H9 (cell line): ENCODE measurements at regions not wholly inside any gene's neighbourhood (a gene's known extent, or its start where the extent isn't known, plus 50 kb on each side); places are given as distances from the start of the nearest gene placed in this dataset.

Source experiments
- DNase-seq: peaks from one replicate; pipeline ENCODE4 v3.0.0-alpha.2; 2017
- H2AFZ ChIP-seq: one replicate; pipeline ENCODE4 v1.6.1; 2013; ENCODE audit warnings: mild to moderate bottlenecking, low read length, control low read depth, moderate library complexity
- H2AK5ac ChIP-seq: 2 replicates; pipeline ENCODE4 v1.6.1; 2013; ENCODE audit warnings: low read length, control low read depth, mixed read lengths; ENCODE audit not compliant: insufficient read length
- H2BK120ac ChIP-seq: one replicate; pipeline ENCODE4 v1.6.1; 2013; ENCODE audit warnings: low read depth, mild to moderate bottlenecking, low read length, control low read depth, inconsistent platforms; ENCODE audit not compliant: poor library complexity, severe bottlenecking
- H2BK12ac ChIP-seq: 2 replicates; pipeline ENCODE4 v1.6.1; 2013; ENCODE audit warnings: low read length, control low read depth, mixed read lengths, low read depth; ENCODE audit not compliant: insufficient read length
- H2BK15ac ChIP-seq: 2 replicates; pipeline ENCODE4 v1.6.1; 2013; ENCODE audit warnings: low read depth, low read length, control low read depth
- H2BK20ac ChIP-seq: one replicate; pipeline ENCODE4 v1.6.1; 2013; ENCODE audit warnings: low read depth, mild to moderate bottlenecking, low read length, control low read depth, inconsistent platforms; ENCODE audit not compliant: poor library complexity, severe bottlenecking
- H2BK5ac ChIP-seq: 2 replicates; pipeline ENCODE4 v1.6.1; 2013; ENCODE audit warnings: low read length, control low read depth, mixed read lengths; ENCODE audit not compliant: insufficient read length
- H3K14ac ChIP-seq: 2 replicates; pipeline ENCODE4 v1.6.1; 2013; ENCODE audit warnings: low read length, control low read depth; ENCODE audit not compliant: insufficient read depth
- H3K18ac ChIP-seq: 2 replicates; pipeline ENCODE4 v1.6.1; 2013; ENCODE audit warnings: low read depth, mild to moderate bottlenecking, mixed read lengths, low read length, control low read depth; ENCODE audit not compliant: insufficient read length
- H3K23ac ChIP-seq: 2 replicates; pipeline ENCODE4 v1.6.1; 2013; ENCODE audit warnings: low read length, control low read depth, mixed read lengths, low read depth; ENCODE audit not compliant: insufficient read length
- H3K23me2 ChIP-seq: 2 replicates; pipeline ENCODE4 v1.6.1; 2013; ENCODE audit warnings: low read depth, mild to moderate bottlenecking, mixed read lengths, low read length, control low read depth; ENCODE audit not compliant: insufficient read length, poor library complexity, severe bottlenecking
- H3K27ac ChIP-seq: 2 replicates; pipeline ENCODE4 v1.5.1; 2013; ENCODE audit warnings: low read length, control low read depth, mixed read lengths, low read depth; ENCODE audit not compliant: insufficient read length
- H3K27me3 ChIP-seq: 2 replicates; pipeline ENCODE4 v1.6.1; 2013; ENCODE audit warnings: low read length, control low read depth, inconsistent platforms; ENCODE audit not compliant: insufficient read depth
- H3K4ac ChIP-seq: 2 replicates; pipeline ENCODE4 v1.6.1; 2013; ENCODE audit warnings: low read depth, mild to moderate bottlenecking, control low read depth, inconsistent platforms, low read length, moderate library complexity
- H3K4me1 ChIP-seq: 2 replicates; pipeline ENCODE4 v1.6.1; 2013; ENCODE audit warnings: low read length, control low read depth, inconsistent platforms; ENCODE audit not compliant: insufficient read depth
- H3K4me2 ChIP-seq: 2 replicates; pipeline ENCODE4 v1.6.1; 2013; ENCODE audit warnings: low read length, control low read depth, mixed read lengths; ENCODE audit not compliant: insufficient read length, insufficient read depth
- H3K56ac ChIP-seq: 2 replicates; pipeline ENCODE4 v1.6.1; 2013; ENCODE audit warnings: low read depth, mild to moderate bottlenecking, mixed read lengths, low read length, control low read depth; ENCODE audit not compliant: insufficient read length
- H3K79me1 ChIP-seq: 2 replicates; pipeline ENCODE4 v1.6.1; 2013; ENCODE audit warnings: low read depth, mild to moderate bottlenecking, moderate library complexity, low read length, control low read depth, inconsistent platforms; ENCODE audit not compliant: insufficient read depth, poor library complexity, severe bottlenecking
- H3K79me2 ChIP-seq: 2 replicates; pipeline ENCODE4 v1.6.1; 2013; ENCODE audit warnings: low read length, control low read depth, inconsistent platforms; ENCODE audit not compliant: insufficient read depth
- H3K9ac ChIP-seq: 2 replicates; pipeline ENCODE4 v1.6.1; 2013; ENCODE audit warnings: low read length, control low read depth, mixed read lengths; ENCODE audit not compliant: insufficient read length; ENCODE audit errors: extremely low read depth
- H3K9me3 ChIP-seq: one replicate; pipeline ENCODE4 v1.6.1; 2013; ENCODE audit warnings: low read depth, low read length, inconsistent platforms; ENCODE audit not compliant: control insufficient read depth
- H3T11ph ChIP-seq: one replicate; pipeline ENCODE4 v1.6.1; 2013; ENCODE audit warnings: mild to moderate bottlenecking, low read length, control low read depth, inconsistent platforms
- H4K20me1 ChIP-seq: one replicate; pipeline ENCODE4 v1.6.1; 2013; ENCODE audit not compliant: control insufficient read depth, insufficient read length, insufficient read depth
- H4K5ac ChIP-seq: 2 replicates; pipeline ENCODE4 v1.6.1; 2013; ENCODE audit warnings: low read depth, mild to moderate bottlenecking, mixed read lengths, low read length, control low read depth; ENCODE audit not compliant: insufficient read length
- H4K8ac ChIP-seq: replicated peaks from 2 replicates; pipeline ENCODE4 v1.6.1; 2013; ENCODE audit warnings: low read length, control low read depth, mixed read lengths, low read depth; ENCODE audit not compliant: insufficient read length
- H4K91ac ChIP-seq: 2 replicates; pipeline ENCODE4 v1.6.1; 2013; ENCODE audit warnings: low read depth, mild to moderate bottlenecking, moderate library complexity, mixed read lengths, low read length, control low read depth; ENCODE audit not compliant: insufficient read length
- H3K27ac Mint-ChIP-seq, 3 experiments: 2 replicates in 2 of 3; 3 replicates in 1 of 3; pipeline ENCODE4 v1.8.0; 2020 to 2021; ENCODE audit warnings: mixed read lengths in 3 of 3, mild to moderate bottlenecking in 1 of 3, moderate library complexity in 1 of 3
- H3K27me3 Mint-ChIP-seq: 2 replicates; pipeline ENCODE4 v1.8.0; 2021; ENCODE audit warnings: low read depth, mild to moderate bottlenecking, moderate library complexity, mixed read lengths
- H3K36me3 Mint-ChIP-seq, 3 experiments: 2 replicates in 2 of 3; 3 replicates in 1 of 3; pipeline ENCODE4 v1.8.0; 2020 to 2021; ENCODE audit warnings: low read depth in 3 of 3, mixed read lengths in 3 of 3; ENCODE audit not compliant: insufficient read depth in 1 of 3
- H3K4me1 Mint-ChIP-seq, 2 experiments: 2 replicates each; pipeline ENCODE4 v1.8.0; 2020; ENCODE audit warnings: mixed read lengths in 2 of 2
- H3K4me3 Mint-ChIP-seq, 2 experiments: 2 replicates in 1 of 2; 3 replicates in 1 of 2; pipeline ENCODE4 v1.8.0; 2020 to 2021; ENCODE audit warnings: mild to moderate bottlenecking in 2 of 2, mixed read lengths in 2 of 2, moderate library complexity in 1 of 2
- H3K9me3 Mint-ChIP-seq, 2 experiments: 2 replicates in 1 of 2; 3 replicates in 1 of 2; pipeline ENCODE4 v1.8.0; 2020; ENCODE audit warnings: mild to moderate bottlenecking in 2 of 2, mixed read lengths in 2 of 2, moderate library complexity in 1 of 2
- WGBS: extraction: QIAGEN DNeasy Blood & Tissue Kit; methylation state at CpG from one replicate; pipeline ENCODE4 v1.1.7; 2013; ENCODE audit warnings: missing lambda C conversion rate, low lambda C conversion rate, mixed read lengths; ENCODE audit not compliant: insufficient read length; ENCODE audit errors: extremely low coverage; 5-methylcytosine and 5-hydroxymethylcytosine counted together
- TF ChIP-seq, protein P1 (sequence below): fragments of 200-600 bp; sonication (generic); conservative IDR thresholded peaks from 3 replicates; pipeline ENCODE4 v1.8.0; 2021; ENCODE audit warnings: antibody characterized with exemption, mild to moderate bottlenecking

DNA sequence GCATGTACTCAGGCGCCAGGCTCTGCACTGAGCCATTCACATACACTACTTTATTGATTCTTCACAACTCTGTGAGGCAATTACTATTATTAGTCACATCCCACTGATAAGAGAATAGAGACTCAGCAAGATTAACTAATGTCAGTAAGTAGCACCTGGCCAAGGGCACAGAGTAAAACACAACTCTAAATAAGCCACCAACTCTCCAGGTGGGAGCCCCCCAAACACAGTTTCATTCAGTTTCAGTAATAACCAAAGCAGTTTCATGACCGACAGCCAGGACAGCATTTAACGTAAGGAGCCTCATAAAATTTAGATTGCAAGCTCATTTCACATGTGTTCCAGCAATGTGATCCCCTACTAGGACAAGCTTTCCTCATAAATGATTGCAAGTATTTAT, 323.1 kb upstream of the CCDC196 start:
- H3K4me1 ChIP-seq, result no peaks in the 10 kb centered on the region
- no peak overlapping the region for H2BK120ac ChIP-seq
- no peak overlapping the region for H3K4me3 Mint-ChIP-seq
- no peak overlapping the region for H3K14ac ChIP-seq
- no peak overlapping the region for H2BK15ac ChIP-seq
- H3K27ac ChIP-seq, result no peak overlapping the region
- H2BK20ac ChIP-seq, result no peak overlapping the region
- H3K23me2 ChIP-seq, result no peaks in the 10 kb centered on the region
- no peaks in the 10 kb centered on the region for H4K20me1 ChIP-seq
- H3K18ac ChIP-seq, result no peak overlapping the region
- H3K23ac ChIP-seq, result no peak overlapping the region
- no peak overlapping the region for H2AK5ac ChIP-seq
- no peak overlapping the region for H3T11ph ChIP-seq
- H3K9me3 ChIP-seq, result no peaks in the 10 kb centered on the region
- H3K27me3 Mint-ChIP-seq, result no peaks in the 10 kb centered on the region
- H3K79me2 ChIP-seq, result no peaks in the 10 kb centered on the region
- WGBS, result no CpG with 5 or more reads among the region's 3 CpGs
- no peaks in the 10 kb centered on the region for H3K79me1 ChIP-seq
- H3K9me3 Mint-ChIP-seq, result peaks cover 2 to 3% of the 10 kb centered on the region in 2 experiments; a peak in 1 of 5 replicates
- no peaks in the 10 kb centered on the region for H3K36me3 Mint-ChIP-seq
- no peak overlapping the region for H3K4me2 ChIP-seq
- H3K56ac ChIP-seq, result no peak overlapping the region
- no peak overlapping the region for H2BK5ac ChIP-seq
- no peak overlapping the region for H4K8ac ChIP-seq
- H4K5ac ChIP-seq, result no peak overlapping the region
- no peak overlapping the region for H3K27ac Mint-ChIP-seq
- no peak overlapping the region for H3K4ac ChIP-seq
- no peak overlapping the region for H2BK12ac ChIP-seq
- H3K9ac ChIP-seq, result no peak overlapping the region
- no peaks in the 10 kb centered on the region for H3K27me3 ChIP-seq
- no peak overlapping the region for H4K91ac ChIP-seq
- H3K4me1 Mint-ChIP-seq, result no peaks in the 10 kb centered on the region
- TF ChIP-seq, protein P1, sequence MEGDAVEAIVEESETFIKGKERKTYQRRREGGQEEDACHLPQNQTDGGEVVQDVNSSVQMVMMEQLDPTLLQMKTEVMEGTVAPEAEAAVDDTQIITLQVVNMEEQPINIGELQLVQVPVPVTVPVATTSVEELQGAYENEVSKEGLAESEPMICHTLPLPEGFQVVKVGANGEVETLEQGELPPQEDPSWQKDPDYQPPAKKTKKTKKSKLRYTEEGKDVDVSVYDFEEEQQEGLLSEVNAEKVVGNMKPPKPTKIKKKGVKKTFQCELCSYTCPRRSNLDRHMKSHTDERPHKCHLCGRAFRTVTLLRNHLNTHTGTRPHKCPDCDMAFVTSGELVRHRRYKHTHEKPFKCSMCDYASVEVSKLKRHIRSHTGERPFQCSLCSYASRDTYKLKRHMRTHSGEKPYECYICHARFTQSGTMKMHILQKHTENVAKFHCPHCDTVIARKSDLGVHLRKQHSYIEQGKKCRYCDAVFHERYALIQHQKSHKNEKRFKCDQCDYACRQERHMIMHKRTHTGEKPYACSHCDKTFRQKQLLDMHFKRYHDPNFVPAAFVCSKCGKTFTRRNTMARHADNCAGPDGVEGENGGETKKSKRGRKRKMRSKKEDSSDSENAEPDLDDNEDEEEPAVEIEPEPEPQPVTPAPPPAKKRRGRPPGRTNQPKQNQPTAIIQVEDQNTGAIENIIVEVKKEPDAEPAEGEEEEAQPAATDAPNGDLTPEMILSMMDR, result no peak
- DNase-seq, result no peak
- H2AFZ ChIP-seq, result no peak overlapping the region
